Peyer's patch (tissue), 4 donors: ENCODE measurements at regions not wholly inside any gene's neighbourhood (a gene's known extent, or its start where the extent isn't known, plus 50 kb on each side); places are given as distances from the start of the nearest gene placed in this dataset.

Experiments used
- POLR2A ChIP-seq, 2 donors: fragments of 450-650 bp; IDR thresholded peaks; one replicate each; pipeline ENCODE4 v1.5.1; 2017; ENCODE audit warnings: antibody characterized with exemption in 2 of 2, mild to moderate bottlenecking in 2 of 2, moderate library complexity in 2 of 2
- TF ChIP-seq, protein P1 (sequence below), 6 experiments: fragments of 450-650 bp in 4 of 6; fragments of 200-600 bp in 2 of 6; sonication (generic) in 1 of 6; IDR thresholded peaks; one replicate each; pipeline ENCODE4 v1.5.1; 2017 to 2019; ENCODE audit warnings: antibody characterized with exemption in 6 of 6, mild to moderate bottlenecking in 3 of 6, moderate library complexity in 1 of 6

DNA sequence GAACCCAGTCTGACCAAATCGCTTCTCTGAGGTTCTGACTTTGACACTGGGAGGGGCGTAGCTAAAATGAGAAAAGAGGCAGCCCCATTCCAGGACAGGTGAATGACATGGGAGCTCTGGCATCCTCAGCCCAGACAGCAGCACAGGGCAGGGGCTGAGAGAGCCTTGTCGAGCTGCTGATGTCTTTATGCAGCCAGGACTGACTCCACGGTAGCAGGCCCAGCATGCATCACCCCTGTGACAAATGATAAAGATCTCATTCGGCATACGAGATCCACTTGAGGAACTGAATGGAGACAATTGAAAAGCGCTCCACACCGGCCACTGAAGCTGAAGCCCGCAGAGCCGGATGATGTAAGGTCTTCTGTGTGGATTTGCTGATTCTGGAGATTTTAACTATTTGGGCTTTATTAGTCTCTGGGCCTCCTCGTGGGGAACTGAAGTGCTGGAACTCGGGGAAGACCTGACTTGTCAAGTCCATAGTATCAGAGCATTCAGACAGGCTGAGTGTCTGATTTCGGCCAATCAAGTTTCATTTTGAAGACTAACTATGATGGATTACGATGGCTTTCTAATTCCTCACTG is 56.9 kb upstream of the MAP1LC3B2 start:
- TF ChIP-seq, protein P1, sequence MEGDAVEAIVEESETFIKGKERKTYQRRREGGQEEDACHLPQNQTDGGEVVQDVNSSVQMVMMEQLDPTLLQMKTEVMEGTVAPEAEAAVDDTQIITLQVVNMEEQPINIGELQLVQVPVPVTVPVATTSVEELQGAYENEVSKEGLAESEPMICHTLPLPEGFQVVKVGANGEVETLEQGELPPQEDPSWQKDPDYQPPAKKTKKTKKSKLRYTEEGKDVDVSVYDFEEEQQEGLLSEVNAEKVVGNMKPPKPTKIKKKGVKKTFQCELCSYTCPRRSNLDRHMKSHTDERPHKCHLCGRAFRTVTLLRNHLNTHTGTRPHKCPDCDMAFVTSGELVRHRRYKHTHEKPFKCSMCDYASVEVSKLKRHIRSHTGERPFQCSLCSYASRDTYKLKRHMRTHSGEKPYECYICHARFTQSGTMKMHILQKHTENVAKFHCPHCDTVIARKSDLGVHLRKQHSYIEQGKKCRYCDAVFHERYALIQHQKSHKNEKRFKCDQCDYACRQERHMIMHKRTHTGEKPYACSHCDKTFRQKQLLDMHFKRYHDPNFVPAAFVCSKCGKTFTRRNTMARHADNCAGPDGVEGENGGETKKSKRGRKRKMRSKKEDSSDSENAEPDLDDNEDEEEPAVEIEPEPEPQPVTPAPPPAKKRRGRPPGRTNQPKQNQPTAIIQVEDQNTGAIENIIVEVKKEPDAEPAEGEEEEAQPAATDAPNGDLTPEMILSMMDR (IDR thresholded peaks at IDR 0.05) = no peak
- no peak for TF ChIP-seq POLR2A (IDR thresholded peaks at IDR 0.05)
